ENCODE measurements at regions not wholly inside any gene's neighbourhood (a gene's known extent, or its start where the extent isn't known, plus 50 kb on each side); places are given as distances from the start of the nearest gene placed in this dataset.

- H3K27ac Mint-ChIP-seq: no peak overlapping the region
- peaks cover 12% of the 10 kb centered on the region for H3K27me3 Mint-ChIP-seq
- no peak for TF ChIP-seq CTCF (IDR thresholded peaks at IDR 0.05; ENCODE audit: unreplicated experiment)
- no peak for DNase-seq (ENCODE audit: low spot score, unreplicated experiment)
- H3K9me3 Mint-ChIP-seq (ENCODE audit: low read depth): no peaks in the 10 kb centered on the region
- H3K4me3 Mint-ChIP-seq (ENCODE audit: low read depth): no peak overlapping the region
- H3K36me3 Mint-ChIP-seq (ENCODE audit: insufficient read depth): no peaks in the 10 kb centered on the region
- no peaks in the 10 kb centered on the region for H3K4me1 Mint-ChIP-seq (ENCODE audit: low read depth)
These were observed 143.6 kb upstream of the SLC6A11 start for GRCh38 chr3:10672422-10672821.

- no peak for DNase-seq (ENCODE audit: low spot score, unreplicated experiment)
- Mint-ChIP-seq H3K27me3 (peaks cover 12% of the 10 kb centered on the region), H3K4me1 (ENCODE audit: low read depth) (no peaks in the 10 kb centered on the region), H3K27ac (no peak overlapping the region), H3K4me3 (ENCODE audit: low read depth) (no peak overlapping the region), H3K9me3 (ENCODE audit: low read depth) (no peaks in the 10 kb centered on the region), H3K36me3 (ENCODE audit: insufficient read depth) (no peaks in the 10 kb centered on the region)
- TF ChIP-seq CTCF (IDR thresholded peaks at IDR 0.05; ENCODE audit: unreplicated experiment): no peak
These were observed 141.4 kb upstream of the SLC6A11 start for GRCh38 chr3:10674578-10674977.

DNA sequence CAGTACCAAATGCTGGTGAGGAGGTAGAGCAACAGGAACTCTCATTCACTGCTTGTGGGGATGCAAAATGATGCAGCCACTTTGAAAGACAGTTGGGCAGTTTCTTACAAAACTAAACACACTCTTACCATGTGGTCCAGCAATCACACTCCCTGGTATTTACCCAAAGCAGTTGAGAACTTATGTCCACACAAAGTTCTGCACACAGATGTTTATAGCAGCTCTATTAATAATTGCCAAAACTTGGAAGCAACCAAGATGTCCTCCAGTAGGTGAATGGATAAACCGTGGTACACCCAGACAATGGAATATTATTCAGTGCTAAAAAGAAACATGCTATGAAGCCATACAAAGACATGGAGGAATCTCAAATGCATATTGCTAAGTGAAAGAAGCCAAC lies 139.1 kb upstream of the SLC6A11 start:
- H3K4me1 Mint-ChIP-seq (ENCODE audit: low read depth): no peaks in the 10 kb centered on the region
- TF ChIP-seq CTCF (IDR thresholded peaks at IDR 0.05; ENCODE audit: unreplicated experiment): no peak
- no peaks in the 10 kb centered on the region for H3K9me3 Mint-ChIP-seq (ENCODE audit: low read depth)
- peaks cover 12% of the 10 kb centered on the region for H3K27me3 Mint-ChIP-seq
- DNase-seq (ENCODE audit: low spot score, unreplicated experiment): no peak
- H3K27ac Mint-ChIP-seq: no peak overlapping the region
- no peaks in the 10 kb centered on the region for H3K36me3 Mint-ChIP-seq (ENCODE audit: insufficient read depth)
- H3K4me3 Mint-ChIP-seq (ENCODE audit: low read depth): no peak overlapping the region

DNA sequence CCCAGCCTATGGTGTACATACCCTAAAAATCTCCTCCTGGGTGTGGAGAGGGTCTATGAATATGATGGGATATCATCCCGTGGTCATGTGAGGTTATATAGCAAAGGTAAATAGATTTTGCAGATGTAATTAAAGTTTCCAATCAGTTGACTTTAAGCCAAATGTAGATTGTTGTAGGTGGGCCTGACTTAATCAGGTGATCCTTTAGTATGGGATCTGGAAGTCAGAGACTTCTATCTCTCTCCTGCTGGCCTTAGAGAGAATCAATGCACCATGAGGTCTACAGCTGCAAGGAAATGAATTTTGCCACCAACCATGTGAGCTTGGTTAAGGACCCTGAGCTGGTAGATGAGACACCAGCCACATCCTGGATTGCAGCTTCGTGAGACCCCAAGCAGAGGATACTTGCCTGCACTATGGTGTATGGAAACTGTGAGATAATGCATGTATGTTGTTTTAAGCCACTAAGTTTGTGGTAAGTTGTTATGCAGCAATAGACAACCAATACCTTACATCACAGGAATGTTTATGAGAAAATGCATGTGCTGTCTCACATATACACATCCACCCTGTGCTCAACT lies 137.1 kb upstream of the SLC6A11 start:
- H3K27ac Mint-ChIP-seq: no peak overlapping the region

DNA sequence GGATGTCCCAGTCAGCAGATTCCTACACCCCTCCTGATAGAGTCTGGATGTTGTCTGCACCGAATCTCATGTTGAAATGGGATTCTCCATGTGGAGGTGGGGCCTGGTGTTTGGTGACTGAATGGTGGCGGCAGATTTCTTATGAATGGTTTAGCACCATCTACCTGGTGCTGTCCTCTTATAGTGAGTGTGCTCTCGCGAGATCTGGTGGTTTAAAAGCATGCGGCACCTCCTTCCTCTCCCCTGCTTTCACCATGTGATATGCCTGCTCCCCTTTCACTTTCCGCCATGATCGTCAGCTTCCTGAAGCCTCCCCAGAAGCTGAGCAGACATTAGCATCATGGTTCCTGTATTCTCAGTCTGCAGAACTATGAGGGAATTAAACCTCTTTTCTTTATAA lies 135.2 kb upstream of the SLC6A11 start:
- DNase-seq (ENCODE audit: low spot score, unreplicated experiment): no peak
- Mint-ChIP-seq H3K4me3 (ENCODE audit: low read depth) (no peak overlapping the region), H3K9me3 (ENCODE audit: low read depth) (no peaks in the 10 kb centered on the region), H3K36me3 (ENCODE audit: insufficient read depth) (no peaks in the 10 kb centered on the region), H3K4me1 (ENCODE audit: low read depth) (no peaks in the 10 kb centered on the region), H3K27ac (no peak overlapping the region), H3K27me3 (peaks cover 13% of the 10 kb centered on the region)
- TF ChIP-seq CTCF (IDR thresholded peaks at IDR 0.05; ENCODE audit: unreplicated experiment): no peak

More for the DNA sequence above, 137.1 kb upstream of the SLC6A11 start:
- H3K4me1 Mint-ChIP-seq (ENCODE audit: low read depth): no peaks in the 10 kb centered on the region
- no peak for DNase-seq (ENCODE audit: low spot score, unreplicated experiment)
- no peak for TF ChIP-seq CTCF (IDR thresholded peaks at IDR 0.05; ENCODE audit: unreplicated experiment)
- no peaks in the 10 kb centered on the region for H3K36me3 Mint-ChIP-seq (ENCODE audit: insufficient read depth)
- no peak overlapping the region for H3K4me3 Mint-ChIP-seq (ENCODE audit: low read depth)
- no peaks in the 10 kb centered on the region for H3K9me3 Mint-ChIP-seq (ENCODE audit: low read depth)
- peaks cover 9% of the 10 kb centered on the region for H3K27me3 Mint-ChIP-seq
